Activated CD8-positive, alpha-beta memory T cell treated with anti-CD3 and anti-CD28 coated beads for 24 hours (primary cell): ENCODE measurements at regions not wholly inside any gene's neighbourhood (a gene's known extent, or its start where the extent isn't known, plus 50 kb on each side); places are given as distances from the start of the nearest gene placed in this dataset.

ENCODE experiments used
- DNase-seq: peaks from one replicate; pipeline ENCODE4 v3.0.0-alpha.2; 2020

DNA sequence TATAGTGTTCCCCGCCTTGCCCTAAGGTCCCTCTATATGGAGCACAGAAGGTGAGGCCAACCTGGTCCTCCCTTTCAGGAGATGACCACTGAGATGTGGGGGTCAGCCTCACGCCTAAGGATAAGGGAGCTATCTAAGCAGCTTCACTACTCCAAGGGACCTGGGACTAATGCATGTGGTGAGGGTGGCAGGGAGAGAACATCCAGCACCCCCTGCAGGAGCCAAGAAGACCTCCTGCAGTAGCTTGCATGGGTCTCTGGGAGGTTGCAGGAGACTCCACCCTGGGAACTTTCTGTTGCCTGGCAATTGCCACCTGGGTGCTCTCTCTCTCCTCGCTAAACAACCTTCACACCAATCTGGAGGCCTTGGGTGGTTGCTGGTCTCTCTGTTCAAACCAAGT, 93.0 kb upstream of the KLHL29 start:
- no peak for DNase-seq

DNA sequence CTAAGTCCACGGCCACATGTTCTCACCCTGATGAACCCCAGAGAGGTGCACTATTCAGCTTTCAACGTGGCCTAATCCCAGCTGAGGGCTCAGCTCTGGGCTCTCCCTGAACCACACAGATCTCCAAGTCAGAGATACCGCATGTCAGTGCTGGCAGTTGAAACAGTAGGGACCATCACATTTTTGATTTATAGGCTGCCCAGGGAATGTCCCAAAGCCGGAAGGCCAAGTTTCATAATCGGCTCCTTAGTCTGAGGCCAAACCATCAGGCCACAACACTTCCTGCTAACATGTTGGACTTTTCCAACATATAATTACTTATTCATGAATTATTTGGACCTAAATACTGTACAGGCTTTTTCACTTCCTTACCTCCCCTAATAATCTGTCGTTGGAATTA, 91.9 kb upstream of the KLHL29 start:
- no peak for DNase-seq

DNA sequence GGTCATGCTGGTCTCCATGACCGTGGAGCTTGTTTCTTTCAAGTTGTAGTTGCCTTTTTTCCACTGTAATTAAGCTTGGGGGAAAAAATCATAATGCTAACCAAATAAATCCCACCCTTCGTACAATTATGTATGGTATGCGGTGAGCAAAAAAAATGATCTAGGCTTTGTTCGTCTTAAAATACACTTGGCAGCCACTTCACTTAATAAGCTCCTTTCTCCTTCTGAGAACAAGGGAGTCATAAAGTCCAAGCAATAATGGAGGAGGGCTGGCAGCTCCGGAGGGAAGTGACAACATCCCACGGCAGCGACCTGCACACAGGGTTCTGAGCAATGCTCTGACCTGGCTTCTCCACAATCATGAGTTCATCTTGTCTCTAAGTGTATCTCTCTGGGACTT, 91.2 kb upstream of the KLHL29 start:
- DNase-seq, result no peak

DNA sequence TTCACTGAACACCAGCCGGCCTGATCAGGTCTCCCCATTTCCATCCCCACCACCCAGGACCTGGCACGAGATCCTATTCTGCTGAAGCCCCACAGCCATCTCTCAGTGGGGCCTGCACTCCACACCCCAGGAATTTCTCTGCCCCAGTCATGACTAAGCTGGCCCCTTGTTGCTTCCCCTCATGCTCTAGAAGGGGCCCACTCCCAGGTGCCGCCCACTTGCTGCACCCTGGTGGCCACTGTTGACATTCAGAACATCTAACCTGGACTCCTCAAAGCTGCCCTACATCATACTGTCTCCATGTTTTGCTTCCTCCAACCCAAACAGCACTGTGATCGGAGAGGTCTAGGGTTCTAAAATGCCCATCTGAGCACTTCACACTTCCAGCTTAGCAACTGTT, 90.7 kb upstream of the KLHL29 start:
- no peak for DNase-seq

DNA sequence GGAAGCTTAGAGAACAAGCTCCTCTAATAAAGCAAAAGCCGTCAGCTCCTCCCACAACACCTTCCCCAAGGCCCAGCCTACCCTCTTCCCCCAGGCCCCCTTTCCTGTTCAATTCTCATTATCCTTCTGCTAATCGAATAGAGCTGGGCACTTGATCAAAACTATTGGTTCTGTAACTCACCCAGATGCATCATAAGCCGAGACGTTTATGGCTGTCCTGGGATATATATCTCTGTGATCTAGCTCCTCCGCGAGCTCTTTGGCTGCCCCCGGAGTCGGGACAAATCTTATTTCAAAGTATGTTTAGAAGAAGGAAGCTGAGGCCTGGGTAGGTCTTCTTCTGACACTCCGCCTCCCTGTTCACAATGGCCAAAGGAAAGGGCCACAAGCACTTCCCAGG, 88.3 kb upstream of the KLHL29 start:
- no peak for DNase-seq

DNA sequence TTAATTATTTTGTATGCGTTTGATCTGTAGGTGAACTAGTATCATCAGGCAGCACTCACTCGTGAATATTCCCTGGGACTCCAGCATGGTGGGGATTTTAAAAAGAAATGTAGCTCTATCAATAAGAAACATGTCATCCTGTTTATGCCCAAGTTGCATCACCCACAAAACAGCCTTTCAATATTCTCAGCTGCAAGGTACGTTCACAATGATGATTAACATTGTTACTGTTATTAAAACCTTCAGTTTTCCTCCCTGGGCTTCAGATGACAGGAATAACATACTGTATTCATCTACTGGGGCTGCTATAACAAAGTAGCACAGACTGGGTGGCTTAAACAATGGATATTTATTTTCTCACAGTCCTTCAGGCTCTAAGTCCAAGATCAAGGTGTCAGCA, 87.9 kb upstream of the KLHL29 start:
- no peak for DNase-seq

DNA sequence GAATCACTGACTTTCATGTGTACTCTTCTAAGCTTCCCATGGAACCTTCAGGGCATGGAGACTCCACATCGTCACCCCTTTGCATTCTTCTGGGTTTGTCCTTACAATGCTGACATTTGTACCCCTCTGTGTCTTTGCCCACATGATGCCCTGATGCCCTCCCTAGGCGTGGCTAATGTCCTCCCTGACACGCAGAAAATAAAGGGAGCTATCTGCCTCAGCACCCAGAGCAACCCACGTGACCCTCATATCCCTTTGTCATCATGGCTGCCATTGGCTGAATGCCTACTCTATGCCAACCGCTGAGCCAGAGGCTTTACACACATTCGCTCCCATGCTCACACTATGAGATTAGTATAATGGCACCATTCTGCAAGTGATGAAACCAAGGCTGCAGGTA, 86.4 kb upstream of the KLHL29 start:
- DNase-seq, result no peak

DNA sequence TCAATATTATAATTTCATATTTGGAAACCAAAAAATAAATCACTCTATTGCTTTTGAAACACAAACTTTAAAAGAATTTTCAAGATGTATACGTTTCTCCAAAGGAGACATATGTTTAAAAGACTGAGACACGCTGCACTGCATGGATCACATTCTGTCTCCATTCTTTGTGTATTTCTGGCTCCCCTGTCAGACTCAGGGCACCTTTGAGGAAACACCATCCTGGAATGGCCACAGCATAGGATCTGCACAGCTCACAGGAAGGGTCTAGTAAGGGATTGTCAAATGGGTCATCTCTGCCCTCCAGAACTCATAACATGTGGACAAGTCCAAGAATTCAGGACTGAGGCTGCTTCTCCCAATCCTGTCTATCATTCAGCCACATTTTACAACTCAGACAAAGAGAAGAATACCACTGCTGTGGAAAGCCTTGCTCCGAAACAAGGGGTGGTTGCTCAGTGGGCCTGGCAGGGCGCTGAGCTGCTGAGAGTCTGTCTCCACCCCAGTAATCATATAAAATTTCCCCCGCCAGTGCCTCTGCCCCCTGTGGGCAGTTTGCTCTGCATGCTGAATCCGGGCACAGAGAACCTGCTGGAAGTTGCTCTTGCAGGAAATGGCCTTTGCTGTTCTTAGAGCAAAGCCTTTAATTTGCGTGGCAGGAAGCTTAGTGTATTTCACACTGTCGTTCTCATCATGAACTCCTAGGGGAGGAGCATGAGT, 85.3 kb upstream of the KLHL29 start:
- no peak for DNase-seq

DNA sequence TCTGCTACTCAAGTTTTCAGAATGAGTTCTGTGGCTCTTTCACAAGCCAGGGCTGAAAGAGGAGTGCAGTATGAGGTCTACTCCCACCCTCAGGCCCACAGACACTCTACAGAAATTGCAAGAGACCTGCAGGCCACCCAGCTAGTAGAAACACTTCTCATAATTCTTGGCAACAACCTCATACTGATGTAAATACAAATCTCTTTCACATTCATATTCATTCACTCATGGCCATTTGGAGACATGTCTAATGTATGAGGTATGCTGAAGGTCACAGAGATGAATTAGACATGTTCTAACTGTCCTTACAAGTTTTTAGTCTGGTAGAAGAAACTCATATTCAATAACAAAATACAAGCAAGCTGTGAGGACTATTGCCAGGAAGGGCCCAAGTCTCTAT, 83.8 kb upstream of the KLHL29 start:
- no peak for DNase-seq

DNA sequence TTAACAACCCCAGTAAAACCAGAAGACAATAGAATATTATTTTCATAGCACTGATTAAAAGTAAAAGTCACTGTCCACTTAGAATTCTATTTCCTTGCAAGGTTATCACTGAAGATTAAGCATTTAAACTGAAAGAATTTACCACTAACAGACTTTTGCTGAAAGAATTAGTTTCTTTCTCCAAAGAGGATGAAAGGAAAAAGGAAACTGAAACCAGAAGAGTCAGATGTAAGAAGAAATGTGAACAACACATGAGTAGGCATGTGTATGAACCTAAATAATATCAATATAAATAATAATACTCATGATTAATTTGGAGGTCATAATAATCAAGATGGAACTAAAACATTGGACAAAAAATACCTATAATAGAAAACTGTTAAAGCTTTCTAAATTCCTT, 82.4 kb upstream of the KLHL29 start:
- DNase-seq, result no peak

DNA sequence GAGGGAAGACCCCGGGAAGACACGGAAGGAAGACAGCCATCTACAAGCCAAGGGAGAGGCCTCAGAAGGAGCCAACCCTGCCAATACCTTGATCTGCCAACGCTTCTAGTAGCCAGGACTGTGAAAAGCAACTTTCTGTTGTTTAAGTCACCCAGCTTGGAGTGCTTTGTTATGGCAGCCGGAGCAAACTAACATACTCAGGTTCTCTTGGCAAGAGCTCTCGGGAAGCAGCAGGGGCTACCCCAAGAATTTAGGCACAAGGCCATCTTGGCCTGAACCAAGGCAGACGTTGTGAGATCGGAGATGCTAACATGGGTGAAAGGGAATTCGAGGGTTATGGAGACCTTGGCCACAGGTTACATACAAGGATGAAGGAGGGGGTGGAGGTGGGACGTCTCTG, 78.6 kb upstream of the KLHL29 start:
- no peak for DNase-seq

DNA sequence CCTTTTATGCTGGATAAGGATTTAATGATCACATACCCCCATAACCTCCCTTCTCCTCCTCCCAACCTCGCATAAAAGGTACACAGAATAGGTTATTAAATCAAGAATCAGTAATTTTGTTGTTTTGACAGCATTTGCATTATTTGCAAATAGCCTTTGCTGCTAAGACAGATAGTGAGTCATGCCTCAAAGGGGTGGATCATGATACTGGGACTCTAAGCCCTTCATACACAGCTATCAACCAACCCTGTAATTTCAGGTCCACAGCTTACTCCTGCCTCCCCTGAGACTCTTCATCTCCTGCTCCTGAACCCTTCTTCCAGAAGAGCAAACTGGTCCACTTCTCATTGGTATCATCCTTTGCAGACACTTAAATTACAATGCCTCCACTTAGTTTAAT, 73.8 kb upstream of the KLHL29 start:
- DNase-seq, result no peak

DNA sequence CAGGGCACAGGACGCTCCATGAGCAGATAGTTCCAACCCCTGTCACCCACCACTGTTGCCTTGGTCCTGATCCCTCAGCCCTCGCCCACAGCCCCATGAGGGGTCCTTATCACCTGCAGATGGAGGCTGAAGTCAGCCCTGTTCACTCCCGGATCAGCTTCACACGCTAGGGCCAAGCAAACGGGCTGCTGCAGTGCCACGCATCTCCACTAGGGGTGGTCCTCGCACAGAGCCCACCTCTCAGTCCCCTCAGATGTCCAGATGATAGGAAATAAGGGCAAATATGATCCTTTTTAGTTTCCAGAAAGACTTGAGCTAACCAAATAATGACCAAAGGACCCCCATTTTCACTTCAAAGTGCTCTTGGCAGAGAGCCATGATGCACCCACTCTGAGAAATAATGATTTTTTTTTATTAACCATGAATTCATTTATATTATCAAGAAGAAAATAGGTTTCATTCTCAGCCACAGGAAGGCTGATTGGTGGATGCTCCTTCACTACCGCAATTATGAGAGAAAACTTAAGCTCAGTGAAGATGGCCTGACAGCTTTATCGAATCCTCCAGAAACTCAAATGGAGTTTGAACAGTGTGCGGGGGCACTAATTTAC, 71.9 kb upstream of the KLHL29 start:
- no peak for DNase-seq

DNA sequence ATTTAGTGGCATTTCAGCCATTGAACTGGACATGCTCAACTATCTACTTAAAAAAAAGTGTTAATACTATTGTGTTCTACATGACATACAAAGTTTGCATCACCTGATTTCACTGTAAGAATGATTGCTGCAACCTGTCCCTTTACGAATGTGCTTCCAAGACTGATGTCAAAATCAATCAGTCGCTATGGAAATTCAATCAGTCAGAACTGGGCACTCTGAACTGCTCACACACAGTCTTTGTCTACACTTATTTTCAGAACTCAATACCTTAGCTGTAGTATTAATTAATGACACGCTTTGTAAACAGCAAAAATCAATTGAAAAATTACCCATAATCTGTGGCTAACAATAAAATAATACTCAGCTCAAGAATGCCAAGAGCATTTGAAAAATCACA, 70.3 kb upstream of the KLHL29 start:
- DNase-seq, result no peak

DNA sequence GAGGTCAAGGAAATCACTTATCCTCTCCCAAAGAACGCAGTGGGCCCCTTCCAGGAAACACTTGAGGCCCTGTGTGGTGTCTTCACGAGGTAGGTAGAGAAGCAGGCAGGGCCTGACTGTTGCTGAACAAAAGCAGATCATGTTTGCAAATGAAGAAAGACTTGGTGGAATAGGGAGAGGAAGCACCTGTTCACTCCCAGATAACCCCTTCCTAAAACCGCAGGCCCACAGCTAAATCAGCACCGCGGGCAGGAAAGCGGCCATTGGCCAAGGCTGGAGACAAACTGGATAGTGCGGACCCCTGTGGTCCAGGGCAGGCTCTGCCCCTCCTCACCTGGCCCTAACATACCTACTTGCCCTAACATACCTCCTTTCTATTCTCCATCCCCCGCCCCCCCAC, 64.9 kb upstream of the KLHL29 start:
- no peak for DNase-seq

DNA sequence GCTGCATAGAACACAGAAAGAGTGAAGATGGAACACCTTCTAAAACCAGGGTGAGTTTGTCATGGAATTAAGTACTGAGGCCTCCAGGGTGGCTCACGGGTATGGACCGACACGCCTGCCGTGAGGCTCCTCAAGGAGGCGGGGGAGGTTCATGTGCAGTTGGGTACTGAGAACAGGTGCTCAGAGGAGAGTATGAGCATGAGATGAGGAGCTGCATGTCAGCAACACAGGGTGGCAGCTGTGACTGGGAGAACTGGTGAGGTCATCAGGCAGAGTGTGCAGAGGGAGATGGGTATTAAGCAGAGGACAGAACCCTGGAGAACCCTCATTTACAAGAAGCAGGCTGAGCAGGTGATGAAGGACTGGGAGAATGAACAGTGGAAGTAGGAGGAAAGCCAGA, 63.2 kb upstream of the KLHL29 start:
- no peak for DNase-seq

DNA sequence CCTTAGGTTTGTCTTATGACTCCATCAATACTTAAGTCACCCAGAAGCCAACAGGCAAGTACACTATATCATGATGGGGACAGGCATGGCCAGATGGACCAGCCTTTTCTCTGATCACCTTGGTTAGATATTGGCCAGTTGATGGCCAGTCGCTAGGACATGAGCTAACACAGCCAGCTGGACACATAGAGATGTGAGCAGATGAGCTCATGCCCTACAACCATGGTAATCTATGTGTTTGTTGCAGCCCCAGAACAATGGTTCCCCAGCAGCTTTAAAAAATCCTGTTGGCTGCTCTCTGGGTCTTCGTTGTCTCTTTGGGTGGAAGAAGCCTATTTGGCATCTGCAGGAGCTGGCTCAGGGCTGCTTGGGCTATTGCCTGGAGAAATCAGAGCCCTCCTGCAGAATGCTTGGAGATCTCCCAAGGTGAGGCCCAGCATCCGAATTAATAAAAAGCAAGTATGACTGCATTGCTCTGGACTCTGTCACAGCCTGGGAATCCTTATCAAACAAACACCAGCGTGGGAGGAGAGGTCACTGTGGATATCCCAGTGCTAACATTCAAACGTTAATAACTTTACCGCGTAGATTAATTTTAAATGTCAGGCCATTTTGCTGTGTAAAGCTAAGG, 62.3 kb upstream of the KLHL29 start:
- no peak for DNase-seq

DNA sequence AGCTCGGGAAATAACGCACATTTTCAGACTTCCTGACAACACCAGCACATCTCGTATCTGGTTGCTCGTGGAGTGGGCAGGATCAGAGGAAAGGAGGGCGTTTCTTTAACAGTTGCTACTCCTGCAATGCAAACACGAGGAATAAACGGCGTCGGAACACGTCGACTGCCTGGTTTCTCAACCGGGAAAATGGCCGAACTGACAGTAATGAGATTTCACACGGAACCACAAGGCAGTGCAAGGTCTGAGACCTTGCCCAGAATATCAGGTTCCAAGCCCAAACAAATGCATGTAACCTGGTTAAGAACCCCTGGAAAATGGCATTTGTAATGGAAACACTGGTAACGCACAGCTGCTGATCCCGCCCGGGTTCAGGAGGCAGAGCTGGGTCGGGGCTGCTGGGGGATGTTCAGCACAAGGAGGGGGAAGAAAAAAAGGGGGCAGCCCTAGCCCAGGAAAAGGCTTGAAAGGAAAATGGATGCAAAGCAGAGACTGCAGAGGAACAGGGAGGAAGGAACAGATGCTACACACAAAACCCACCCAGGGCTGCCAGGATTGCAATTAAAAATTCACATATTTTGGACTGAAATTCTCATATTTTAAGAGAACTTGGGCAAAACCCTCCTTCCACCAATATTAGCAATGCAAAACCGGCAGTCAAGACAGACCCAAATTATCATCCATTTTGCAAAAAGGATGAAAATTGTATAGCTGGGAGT, 61.6 kb upstream of the KLHL29 start:
- no peak for DNase-seq

DNA sequence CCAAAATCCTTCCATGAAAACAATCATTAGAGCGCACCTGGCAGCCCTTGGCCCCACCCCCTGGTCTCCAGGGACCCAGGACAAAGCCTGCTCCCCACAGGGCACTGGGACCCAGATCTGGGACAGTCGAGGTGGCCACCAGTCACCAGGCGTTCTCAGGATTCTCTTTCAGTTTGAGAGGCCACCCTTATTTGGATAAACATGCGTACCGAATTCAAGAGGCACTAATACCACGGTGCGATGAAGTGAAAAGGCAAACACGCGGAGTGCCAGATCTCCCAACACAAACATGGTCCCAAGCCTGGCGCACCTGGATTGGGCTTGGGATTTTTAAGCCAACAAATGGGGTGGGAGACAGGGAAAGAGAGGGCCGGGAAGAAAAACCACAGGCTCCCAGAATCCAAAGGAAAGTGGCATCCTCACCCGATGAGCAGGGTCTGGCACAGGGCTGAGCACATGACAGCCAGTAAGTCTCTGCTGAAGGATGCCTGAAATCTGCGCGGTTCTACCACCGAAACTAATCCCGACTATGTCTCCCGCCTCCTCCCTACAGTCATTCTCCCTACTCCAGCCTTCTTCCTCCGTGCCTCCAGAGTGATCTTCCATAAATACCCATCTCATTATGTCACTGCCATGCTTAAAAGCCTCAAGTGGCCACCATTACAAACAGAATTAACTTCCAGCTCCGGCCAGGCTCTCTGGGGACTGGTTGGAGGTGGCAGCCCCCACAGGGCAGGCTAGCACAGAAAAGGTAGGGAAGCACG, 60.9 kb upstream of the KLHL29 start:
- no peak for DNase-seq

DNA sequence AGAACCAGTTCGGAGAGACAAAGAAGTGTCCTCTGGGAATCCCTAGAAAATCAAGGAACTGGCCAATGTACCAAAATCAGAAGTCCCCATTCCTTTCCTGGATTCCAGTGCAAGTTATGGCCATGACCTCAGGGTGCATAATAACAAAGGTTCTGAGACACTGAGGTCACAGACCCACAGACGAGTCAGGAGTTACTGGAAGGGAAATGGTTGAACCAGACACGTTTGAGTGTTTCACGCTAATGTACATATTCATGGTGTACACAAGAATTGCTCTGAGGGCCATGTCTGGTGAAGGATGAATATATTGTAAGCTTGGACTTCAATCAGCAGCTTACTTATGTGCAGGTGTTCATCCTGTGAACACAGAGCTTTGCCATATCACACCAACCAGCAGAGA, 58.6 kb upstream of the KLHL29 start:
- no peak for DNase-seq

DNA sequence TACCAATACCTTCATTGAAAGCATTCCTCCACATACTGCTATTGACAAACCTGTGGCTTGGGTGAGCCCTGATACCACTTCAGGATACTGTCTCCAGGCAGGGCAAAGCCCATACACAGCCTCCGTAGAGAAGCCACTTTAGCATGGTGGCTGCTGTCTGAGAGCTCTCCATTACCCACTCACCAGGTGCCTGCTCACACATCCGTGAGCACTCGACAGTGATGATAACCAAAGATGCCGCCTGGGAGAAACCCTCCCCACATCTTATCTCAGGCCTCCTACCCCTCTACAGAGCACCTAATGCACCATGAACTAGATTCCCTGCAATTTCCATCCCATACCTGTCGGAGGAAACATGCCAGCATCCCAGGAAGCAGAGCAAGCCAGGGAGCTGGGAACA, 57.6 kb upstream of the KLHL29 start:
- DNase-seq, result no peak

DNA sequence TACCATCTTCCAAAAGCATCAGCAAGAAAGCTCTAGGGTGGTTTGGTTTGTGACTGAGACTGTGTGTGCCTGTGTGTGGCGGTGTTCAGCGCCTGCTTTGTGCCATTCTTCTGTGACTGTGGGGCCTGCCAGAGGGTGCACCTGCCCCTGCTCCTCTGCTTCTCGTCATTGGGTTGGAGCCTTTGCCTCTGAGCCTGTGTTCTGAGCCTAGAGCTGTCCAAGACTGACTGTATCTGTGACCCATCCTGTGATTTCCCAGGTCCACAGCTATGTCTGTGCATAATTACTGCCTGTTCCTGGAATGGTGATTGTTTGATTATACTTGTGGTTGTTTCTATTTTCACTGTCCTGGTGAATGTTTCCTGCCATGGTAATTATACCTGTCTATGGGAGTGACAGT, 57.1 kb upstream of the KLHL29 start:
- no peak for DNase-seq

DNA sequence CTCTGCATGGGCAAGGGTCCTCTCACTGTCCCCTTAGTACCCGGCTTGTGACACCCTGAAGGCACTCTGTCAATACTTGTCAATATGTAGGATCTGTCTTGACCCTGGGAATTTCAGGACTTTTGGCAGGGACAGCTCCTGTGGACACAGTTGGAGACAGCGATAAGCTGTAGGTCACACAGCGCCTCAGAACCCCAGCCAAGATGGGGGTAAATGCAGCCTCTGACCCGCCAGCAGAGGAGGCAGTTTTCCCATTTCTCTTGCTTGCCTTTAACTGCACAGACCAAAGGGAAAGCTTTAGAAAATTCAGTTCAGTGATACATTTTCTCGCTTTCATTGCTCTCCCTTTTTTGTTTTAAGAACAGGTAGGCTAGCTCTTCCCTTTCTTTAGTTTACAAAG, 54.8 kb upstream of the KLHL29 start:
- DNase-seq, result no peak
